ENCODE measurements at regions not wholly inside any gene's neighbourhood (a gene's known extent, or its start where the extent isn't known, plus 50 kb on each side); places are given as distances from the start of the nearest gene placed in this dataset.

- H3K4me1 Mint-ChIP-seq (ENCODE audit: low read depth, unreplicated experiment), result peaks cover 18% of the 10 kb centered on the region
- H3K4me3 Mint-ChIP-seq (ENCODE audit: unreplicated experiment), result no peak overlapping the region
- peaks cover 1% of the 10 kb centered on the region for H3K9me3 Mint-ChIP-seq (ENCODE audit: unreplicated experiment)
- no peak for DNase-seq
- H3K36me3 Mint-ChIP-seq (ENCODE audit: unreplicated experiment), result no peaks in the 10 kb centered on the region
- TF ChIP-seq CTCF (IDR thresholded peaks at IDR 0.05; ENCODE audit: partially characterized antibody, unreplicated experiment), result no peak
- H3K27ac Mint-ChIP-seq (ENCODE audit: unreplicated experiment), result no peak overlapping the region
- peaks cover 2% of the 10 kb centered on the region for H3K27me3 Mint-ChIP-seq (ENCODE audit: unreplicated experiment)
Observed at GRCh38 chr9:81459591-81459990, 229.8 kb downstream of the TLE1 start.

GRCh38 chr9:81456431-81457006 lies 232.8 kb downstream of the TLE1 start:
- H3K36me3 Mint-ChIP-seq (ENCODE audit: unreplicated experiment), result no peaks in the 10 kb centered on the region
- peaks cover 1% of the 10 kb centered on the region for H3K9me3 Mint-ChIP-seq (ENCODE audit: unreplicated experiment)
- H3K27ac Mint-ChIP-seq (ENCODE audit: unreplicated experiment), result no peak overlapping the region
- no peak overlapping the region for H3K4me3 Mint-ChIP-seq (ENCODE audit: unreplicated experiment)
- no peak for DNase-seq
- no peak for TF ChIP-seq CTCF (IDR thresholded peaks at IDR 0.05; ENCODE audit: partially characterized antibody, unreplicated experiment)
- H3K4me1 Mint-ChIP-seq (ENCODE audit: low read depth, unreplicated experiment), result peaks cover 18% of the 10 kb centered on the region
- peaks cover 2% of the 10 kb centered on the region for H3K27me3 Mint-ChIP-seq (ENCODE audit: unreplicated experiment)

GRCh38 chr9:81455462-81456219 lies 233.7 kb downstream of the TLE1 start:
- Mint-ChIP-seq H3K4me3 (ENCODE audit: unreplicated experiment) (no peak overlapping the region), H3K9me3 (ENCODE audit: unreplicated experiment) (peaks cover 1% of the 10 kb centered on the region), H3K27me3 (ENCODE audit: unreplicated experiment) (peaks cover 2% of the 10 kb centered on the region), H3K27ac (ENCODE audit: unreplicated experiment) (no peak overlapping the region), H3K4me1 (ENCODE audit: low read depth, unreplicated experiment) (peaks cover 18% of the 10 kb centered on the region), H3K36me3 (ENCODE audit: unreplicated experiment) (no peaks in the 10 kb centered on the region)
- no peak for DNase-seq
- no peak for TF ChIP-seq CTCF (IDR thresholded peaks at IDR 0.05; ENCODE audit: partially characterized antibody, unreplicated experiment)

GRCh38 chr9:81445331-81445921 lies 243.9 kb downstream of the TLE1 start:
- Mint-ChIP-seq H3K4me3 (ENCODE audit: unreplicated experiment) (no peak overlapping the region), H3K9me3 (ENCODE audit: unreplicated experiment) (peaks cover 2% of the 10 kb centered on the region), H3K27me3 (ENCODE audit: unreplicated experiment) (peaks cover 3% of the 10 kb centered on the region), H3K27ac (ENCODE audit: unreplicated experiment) (no peak overlapping the region), H3K4me1 (ENCODE audit: low read depth, unreplicated experiment) (no peaks in the 10 kb centered on the region), H3K36me3 (ENCODE audit: unreplicated experiment) (peaks cover 34% of the 10 kb centered on the region)
- DNase-seq, result no peak
- TF ChIP-seq CTCF (IDR thresholded peaks at IDR 0.05; ENCODE audit: partially characterized antibody, unreplicated experiment), result no peak

- DNase-seq, result no peak
- Mint-ChIP-seq H3K4me3 (ENCODE audit: unreplicated experiment) (no peak overlapping the region), H3K36me3 (ENCODE audit: unreplicated experiment) (peaks cover 25% of the 10 kb centered on the region), H3K9me3 (ENCODE audit: unreplicated experiment) (peaks cover 10% of the 10 kb centered on the region), H3K27me3 (ENCODE audit: unreplicated experiment) (no peaks in the 10 kb centered on the region), H3K4me1 (ENCODE audit: low read depth, unreplicated experiment) (no peaks in the 10 kb centered on the region), H3K27ac (ENCODE audit: unreplicated experiment) (no peak overlapping the region)
- TF ChIP-seq CTCF (IDR thresholded peaks at IDR 0.05; ENCODE audit: partially characterized antibody, unreplicated experiment), result no peak
Observed at GRCh38 chr9:81431641-81432040, 257.7 kb downstream of the TLE1 start.
